Liver (tissue), 8 donors: ENCODE measurements at regions not wholly inside any gene's neighbourhood (a gene's known extent, or its start where the extent isn't known, plus 50 kb on each side); places are given as distances from the start of the nearest gene placed in this dataset.

Experiments used
- DNase-seq: peaks from one replicate; pipeline ENCODE4 v3.0.0-alpha.2; 2017; ENCODE audit warnings: low spot score
- H3K27ac ChIP-seq, 2 donors: one replicate each; pipeline ENCODE4 v1.7.0; 2013; ENCODE audit warnings: inconsistent platforms in 2 of 2, low read length in 2 of 2, control low read depth in 1 of 2, low read depth in 1 of 2, mild to moderate bottlenecking in 1 of 2
- H3K27me3 ChIP-seq, 4 donors: one replicate each; pipeline versions ENCODE4 v1.6.1 to v1.7.0; 2013; ENCODE audit warnings: low read length in 3 of 4, inconsistent platforms in 1 of 4, mild to moderate bottlenecking in 1 of 4, moderate library complexity in 1 of 4; ENCODE audit not compliant: control insufficient read depth in 4 of 4, insufficient read depth in 4 of 4
- H3K36me3 ChIP-seq, 4 donors: one replicate each; pipeline versions ENCODE4 v1.6.1 to v1.7.0; 2013; ENCODE audit warnings: low read length in 3 of 4, mild to moderate bottlenecking in 3 of 4, low read depth in 1 of 4, moderate library complexity in 1 of 4; ENCODE audit not compliant: control insufficient read depth in 4 of 4, insufficient read depth in 3 of 4
- H3K4me1 ChIP-seq, 4 donors: one replicate each; pipeline versions ENCODE4 v1.6.1 to v1.7.0; 2013; ENCODE audit warnings: low read length in 3 of 4, mild to moderate bottlenecking in 3 of 4, moderate library complexity in 1 of 4; ENCODE audit not compliant: control insufficient read depth in 4 of 4, insufficient read depth in 4 of 4
- H3K4me3 ChIP-seq, 3 donors: one replicate each; pipeline versions ENCODE4 v1.6.1 to v1.7.0; 2013; ENCODE audit warnings: low read length in 3 of 3, control low read depth in 1 of 3, low read depth in 1 of 3, mild to moderate bottlenecking in 1 of 3
- H3K9ac ChIP-seq, 2 donors: one replicate each; pipeline ENCODE4 v1.7.0; 2013; ENCODE audit warnings: low read length in 2 of 2, mild to moderate bottlenecking in 2 of 2, moderate library complexity in 2 of 2, control low read depth in 1 of 2, low read depth in 1 of 2
- H3K9me3 ChIP-seq, 4 donors: one replicate each; pipeline versions ENCODE4 v1.6.1 to v1.7.0; 2013; ENCODE audit warnings: low read length in 3 of 4; ENCODE audit not compliant: control insufficient read depth in 4 of 4
- ATF3 ChIP-seq: IDR thresholded peaks from 2 replicates; pipeline ENCODE4 v1.6.1; 2016; ENCODE audit warnings: antibody characterized with exemption
- CTCF ChIP-seq: fragments of 150-350 bp; IDR thresholded peaks from 2 replicates; pipeline ENCODE4 v1.5.1; 2017; ENCODE audit warnings: improper control_type of control experiment, low read depth, low read length; ENCODE audit not compliant: missing input control
- EGR1 ChIP-seq, 2 donors: IDR thresholded peaks; 2 replicates each; pipeline ENCODE4 v1.6.1; 2016 to 2018; ENCODE audit warnings: antibody characterized with exemption in 2 of 2, low read depth in 2 of 2
- FOXA1 ChIP-seq: IDR thresholded peaks from 2 replicates; pipeline ENCODE4 v1.6.1; 2016; ENCODE audit warnings: antibody characterized with exemption
- FOXA2 ChIP-seq: IDR thresholded peaks from 2 replicates; pipeline ENCODE4 v1.6.1; 2016; ENCODE audit warnings: antibody characterized with exemption
- GABPA ChIP-seq, 2 donors: IDR thresholded peaks in 1 of 2; conservative IDR thresholded peaks in 1 of 2; 2 replicates each; pipeline ENCODE4 v1.6.1; 2016; ENCODE audit warnings: antibody characterized with exemption in 2 of 2, mild to moderate bottlenecking in 1 of 2, moderate library complexity in 1 of 2
- HNF4A ChIP-seq, 2 donors: conservative IDR thresholded peaks; 2 replicates each; pipeline ENCODE4 v1.6.1; 2016; ENCODE audit warnings: antibody characterized with exemption in 2 of 2, mild to moderate bottlenecking in 2 of 2
- HNF4G ChIP-seq: IDR thresholded peaks from 2 replicates; pipeline ENCODE4 v1.6.1; 2016; ENCODE audit warnings: antibody characterized with exemption
- JUND ChIP-seq, 2 donors: IDR thresholded peaks; 2 replicates each; pipeline ENCODE4 v1.6.1; 2016; ENCODE audit warnings: antibody characterized with exemption in 2 of 2
- MAX ChIP-seq: IDR thresholded peaks from 2 replicates; pipeline ENCODE4 v1.6.1; 2016; ENCODE audit warnings: antibody characterized with exemption
- NR2F2 ChIP-seq: IDR thresholded peaks from 2 replicates; pipeline ENCODE4 v1.6.1; 2016; ENCODE audit warnings: antibody characterized with exemption
- RAD21 ChIP-seq, 2 donors: IDR thresholded peaks; 2 replicates each; pipeline ENCODE4 v1.6.1; 2016; ENCODE audit warnings: antibody characterized with exemption in 2 of 2, mild to moderate bottlenecking in 2 of 2
- REST ChIP-seq: IDR thresholded peaks from 2 replicates; pipeline ENCODE4 v1.6.1; 2016; ENCODE audit warnings: antibody characterized with exemption, mild to moderate bottlenecking
- RXRA ChIP-seq, 2 donors: IDR thresholded peaks; 2 replicates each; pipeline ENCODE4 v1.6.1; 2017 to 2018; ENCODE audit warnings: antibody characterized with exemption in 2 of 2, mild to moderate bottlenecking in 1 of 2
- SP1 ChIP-seq: IDR thresholded peaks from 2 replicates; pipeline ENCODE4 v1.6.1; 2018; ENCODE audit warnings: antibody characterized with exemption, mild to moderate bottlenecking
- TAF1 ChIP-seq: conservative IDR thresholded peaks from 2 replicates; pipeline ENCODE4 v1.6.1; 2016; ENCODE audit warnings: antibody characterized with exemption, mild to moderate bottlenecking
- YY1 ChIP-seq: IDR thresholded peaks from 2 replicates; pipeline ENCODE4 v1.6.1; 2016; ENCODE audit warnings: antibody characterized with exemption, mild to moderate bottlenecking
- ZBTB33 ChIP-seq: IDR thresholded peaks from 2 replicates; pipeline ENCODE4 v1.6.1; 2016; ENCODE audit warnings: antibody characterized with exemption
- WGBS: extraction: QIAGEN DNeasy Blood & Tissue Kit; methylation state at CpG from one replicate; pipeline ENCODE4 v1.1.7; 2013; 5-methylcytosine and 5-hydroxymethylcytosine counted together
- donor health status: healthy.
- donor health status: healthy.
- donor health status: healthy.
- donor health status: healthy.
- donor health status: healthy.

GRCh38 chr13:112172017-112172416, 105.1 kb downstream of the SOX1 start:
- H3K27me3 ChIP-seq = no peaks in the 10 kb centered on the region
- H3K27ac ChIP-seq = no peak overlapping the region
- TF ChIP-seq ATF3 (no peak), HNF4A (conservative IDR thresholded peaks at IDR 0.05) (no peak), TAF1 (no peak), FOXA1 (no peak), SP1 (no peak), GABPA (IDR thresholded peaks at IDR 0.05 in 1 of 2, conservative IDR thresholded peaks at IDR 0.05 in 1 of 2) (no peak), CTCF (no peak), FOXA2 (no peak), RXRA (IDR thresholded peaks at IDR 0.05) (no peak), REST (no peak), HNF4G (no peak), ZBTB33 (no peak), RAD21 (IDR thresholded peaks at IDR 0.05) (no peak), NR2F2 (no peak), EGR1 (IDR thresholded peaks at IDR 0.05; ENCODE audit: low read depth in 2 of 2) (no peak), JUND (IDR thresholded peaks at IDR 0.05) (no peak), YY1 (no peak)
- H3K9me3 ChIP-seq = peaks cover 0 to 2% (median under 1%) of the 10 kb centered on the region in 4 donors
- H3K36me3 ChIP-seq = no peaks in the 10 kb centered on the region
- no peak overlapping the region for H3K9ac ChIP-seq
- no peak overlapping the region for H3K4me3 ChIP-seq
- WGBS = 78% methylated on average over 9 of the region's 9 CpGs
- H3K4me1 ChIP-seq = no peaks in the 10 kb centered on the region
- no peak for DNase-seq

- WGBS = 85% methylated on average over 18 of the region's 18 CpGs
- TF ChIP-seq CTCF (no peak), RAD21 (IDR thresholded peaks at IDR 0.05) (no peak), YY1 (no peak), TAF1 (no peak), RXRA (IDR thresholded peaks at IDR 0.05) (no peak), MAX (no peak)
- no peak overlapping the region for H3K4me3 ChIP-seq
- H3K36me3 ChIP-seq = no peaks in the 10 kb centered on the region
- no peak overlapping the region for H3K27ac ChIP-seq
- no peak overlapping the region for H3K9ac ChIP-seq
- peaks cover 0 to 2% (median under 1%) of the 10 kb centered on the region in 4 donors for H3K9me3 ChIP-seq
- no peaks in the 10 kb centered on the region for H3K4me1 ChIP-seq
- DNase-seq = no peak
- H3K27me3 ChIP-seq = no peaks in the 10 kb centered on the region
Observed at GRCh38 chr13:112172641-112173251, 105.8 kb downstream of the SOX1 start.
